ENCODE measurements at regions not wholly inside any gene's neighbourhood (a gene's known extent, or its start where the extent isn't known, plus 50 kb on each side); places are given as distances from the start of the nearest gene placed in this dataset.

DNA sequence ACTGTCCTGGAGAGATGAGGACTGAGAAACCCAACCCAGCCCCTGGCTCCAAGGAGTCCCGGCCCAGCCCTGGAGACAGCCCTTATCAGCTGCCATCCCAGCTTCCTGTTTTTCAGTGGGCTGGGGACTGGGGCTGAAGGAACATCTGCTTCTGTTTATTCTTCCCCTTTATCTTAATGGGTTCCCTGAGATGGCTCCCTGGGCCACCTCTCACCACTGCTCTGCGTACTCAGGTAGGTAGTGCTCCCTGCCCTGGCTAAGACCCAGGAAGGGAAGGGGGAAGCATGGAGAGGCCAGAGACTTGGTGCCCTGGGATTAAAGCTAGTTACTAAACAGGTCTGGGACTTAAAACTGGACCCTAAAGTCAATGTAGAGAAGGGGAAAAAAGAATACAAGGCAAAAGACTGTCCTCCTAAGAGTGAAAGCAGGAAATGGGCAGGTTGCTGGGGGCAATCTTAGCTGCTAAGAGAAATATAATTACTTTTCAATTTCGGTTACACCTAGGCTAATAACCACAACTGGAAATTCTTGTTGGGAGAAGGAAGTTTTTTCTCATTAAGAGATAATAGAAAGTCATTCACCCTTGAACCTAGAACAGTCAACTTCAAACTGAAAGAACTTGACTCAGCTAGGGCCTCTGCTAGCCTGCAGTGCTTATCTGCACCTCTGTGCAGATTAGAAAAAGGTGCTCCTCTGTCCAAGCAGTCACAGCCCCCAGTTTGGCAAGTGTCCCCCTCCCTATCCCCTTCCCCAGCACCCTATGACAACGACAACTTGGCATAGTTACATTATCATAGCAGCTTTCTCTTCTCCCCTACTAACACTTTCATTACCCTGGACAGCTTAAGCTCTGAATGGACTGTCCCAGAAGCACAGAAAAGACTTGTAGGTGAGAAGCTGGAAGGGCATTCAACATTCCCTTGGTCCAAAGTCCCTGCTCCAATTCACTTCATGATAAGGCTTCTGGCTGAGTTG, 65.6 kb upstream of the KDM7A start:
- no peak for FAIRE-seq
- POLR2A ChIA-PET = no interaction called here
- BruUV-seq (replicated peaks) = no TSS peak

More for the DNA sequence above, 65.6 kb upstream of the KDM7A start:
- Histone ChIP-seq H4K20me1 (replicated peaks; ENCODE audit: control insufficient read depth, extremely low read depth, insufficient read depth, low read length) (no peaks in the 10 kb centered on the region), H2AFZ (ENCODE audit: low read depth, low read length) (no peak overlapping the region), H3K9me1 (replicated peaks; ENCODE audit: control insufficient read depth, extremely low read depth, insufficient read depth, low read length) (no peaks in the 10 kb centered on the region), H3K27me3 (ENCODE audit: control insufficient read depth in 2 of 2, insufficient read depth in 2 of 2, low read length in 2 of 2) (peaks cover 0 to 3% of the 10 kb centered on the region in 2 experiments), H3K79me2 (ENCODE audit: control insufficient read depth, insufficient read depth, low read length) (no peaks in the 10 kb centered on the region), H3K9ac (replicated peaks; ENCODE audit: extremely low read depth, insufficient read depth, low read length) (no peak overlapping the region), H3K27ac (ENCODE audit: insufficient read depth, low read depth, low read length) (no peak overlapping the region), H3K4me3 (replicated peaks in 1 of 3; ENCODE audit: insufficient read depth in 1 of 3, low read depth in 1 of 3, low read length in 3 of 3) (no peak overlapping the region), H3K36me3 (ENCODE audit: control insufficient read depth in 2 of 2, extremely low read depth in 1 of 2, insufficient read depth in 2 of 2, low read length in 2 of 2) (no peaks in the 10 kb centered on the region), H3K9me3 (replicated peaks; ENCODE audit: control insufficient read depth, insufficient read depth, low read length) (no peaks in the 10 kb centered on the region), H3K4me2 (ENCODE audit: insufficient read depth, low read length) (no peak overlapping the region), H3K4me1 (ENCODE audit: control insufficient read depth, extremely low read depth, insufficient read depth, low read length) (no peaks in the 10 kb centered on the region)
- intact Hi-C loops (cut with micrococcal nuclease) (no loop called here), dilution Hi-C loops (cut with MboI; ENCODE audit: extremely low pct_ligation_motif_present, low sequenced_read_pairs) (no loop called here)
- DNase-seq (ENCODE audit: low read depth, low spot score) = peak; percentile 21
- CTCF ChIA-PET = interaction anchor here (1.0 kb wide), 1 partner anchor 23 kb away, joined by 3 read pairs; no protein-coding TSS in a partner anchor
- TF ChIP-seq POLR2AphosphoS5 (IDR thresholded peaks at IDR 0.05; ENCODE audit: insufficient read depth, low read depth, low read length) (no peak), GATA2 (IDR thresholded peaks at IDR 0.05; ENCODE audit: insufficient read depth, insufficient read length, low read depth, low read length) (no peak), JUN (IDR thresholded peaks at IDR 0.05; ENCODE audit: borderline replicate concordance, insufficient read depth, insufficient read length, low read depth) (no peak), POLR2A (IDR thresholded peaks at IDR 0.05; ENCODE audit: low read depth, low read length) (no peak), EZH2 (IDR thresholded peaks at IDR 0.05; ENCODE audit: borderline replicate concordance, low read depth, low read length, severe bottlenecking) (no peak), FOS (IDR thresholded peaks at IDR 0.05; ENCODE audit: borderline replicate concordance, insufficient read depth, low read length) (no peak), MYC (IDR thresholded peaks at IDR 0.05; ENCODE audit: low read depth, low read length) (no peak)
- TF ChIP-seq, protein P1, sequence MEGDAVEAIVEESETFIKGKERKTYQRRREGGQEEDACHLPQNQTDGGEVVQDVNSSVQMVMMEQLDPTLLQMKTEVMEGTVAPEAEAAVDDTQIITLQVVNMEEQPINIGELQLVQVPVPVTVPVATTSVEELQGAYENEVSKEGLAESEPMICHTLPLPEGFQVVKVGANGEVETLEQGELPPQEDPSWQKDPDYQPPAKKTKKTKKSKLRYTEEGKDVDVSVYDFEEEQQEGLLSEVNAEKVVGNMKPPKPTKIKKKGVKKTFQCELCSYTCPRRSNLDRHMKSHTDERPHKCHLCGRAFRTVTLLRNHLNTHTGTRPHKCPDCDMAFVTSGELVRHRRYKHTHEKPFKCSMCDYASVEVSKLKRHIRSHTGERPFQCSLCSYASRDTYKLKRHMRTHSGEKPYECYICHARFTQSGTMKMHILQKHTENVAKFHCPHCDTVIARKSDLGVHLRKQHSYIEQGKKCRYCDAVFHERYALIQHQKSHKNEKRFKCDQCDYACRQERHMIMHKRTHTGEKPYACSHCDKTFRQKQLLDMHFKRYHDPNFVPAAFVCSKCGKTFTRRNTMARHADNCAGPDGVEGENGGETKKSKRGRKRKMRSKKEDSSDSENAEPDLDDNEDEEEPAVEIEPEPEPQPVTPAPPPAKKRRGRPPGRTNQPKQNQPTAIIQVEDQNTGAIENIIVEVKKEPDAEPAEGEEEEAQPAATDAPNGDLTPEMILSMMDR (IDR thresholded peaks at IDR 0.05; ENCODE audit: extremely low read depth in 1 of 2, insufficient read depth in 1 of 2, low read depth in 1 of 2, low read length in 2 of 2) = no peak
- TF ChIP-seq, protein P2, sequence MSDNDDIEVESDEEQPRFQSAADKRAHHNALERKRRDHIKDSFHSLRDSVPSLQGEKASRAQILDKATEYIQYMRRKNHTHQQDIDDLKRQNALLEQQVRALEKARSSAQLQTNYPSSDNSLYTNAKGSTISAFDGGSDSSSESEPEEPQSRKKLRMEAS (IDR thresholded peaks at IDR 0.05; ENCODE audit: insufficient read depth, insufficient read length) = no peak
